ENCODE measurements at regions not wholly inside any gene's neighbourhood (a gene's known extent, or its start where the extent isn't known, plus 50 kb on each side); places are given as distances from the start of the nearest gene placed in this dataset.
"Not testable (repeated sequence)": the region's sequence is repeated elsewhere in the genome, so short reads cannot be mapped to it uniquely, and the experiment has no call there.

GRCh38 chr6:85866370-85866730, 223.7 kb upstream of the SYNCRIP start:
- Histone ChIP-seq H3K27ac (no peak overlapping the region), H3K36me3 (no peaks in the 10 kb centered on the region), H3K9me3 (no peaks in the 10 kb centered on the region), H3K4me1 (no peaks in the 10 kb centered on the region), H3K27me3 (no peaks in the 10 kb centered on the region), H3K4me3 (peak overlapping the region; percentile 26), H3K9ac (ENCODE audit: low read depth in 2 of 2, low read length in 2 of 2) (no peak overlapping the region)
- intact Hi-C loops (cut with DNase I): no loop called here
- no peak for TF ChIP-seq CTCF (IDR thresholded peaks at IDR 0.05)
- DNase-seq: no peak

DNA sequence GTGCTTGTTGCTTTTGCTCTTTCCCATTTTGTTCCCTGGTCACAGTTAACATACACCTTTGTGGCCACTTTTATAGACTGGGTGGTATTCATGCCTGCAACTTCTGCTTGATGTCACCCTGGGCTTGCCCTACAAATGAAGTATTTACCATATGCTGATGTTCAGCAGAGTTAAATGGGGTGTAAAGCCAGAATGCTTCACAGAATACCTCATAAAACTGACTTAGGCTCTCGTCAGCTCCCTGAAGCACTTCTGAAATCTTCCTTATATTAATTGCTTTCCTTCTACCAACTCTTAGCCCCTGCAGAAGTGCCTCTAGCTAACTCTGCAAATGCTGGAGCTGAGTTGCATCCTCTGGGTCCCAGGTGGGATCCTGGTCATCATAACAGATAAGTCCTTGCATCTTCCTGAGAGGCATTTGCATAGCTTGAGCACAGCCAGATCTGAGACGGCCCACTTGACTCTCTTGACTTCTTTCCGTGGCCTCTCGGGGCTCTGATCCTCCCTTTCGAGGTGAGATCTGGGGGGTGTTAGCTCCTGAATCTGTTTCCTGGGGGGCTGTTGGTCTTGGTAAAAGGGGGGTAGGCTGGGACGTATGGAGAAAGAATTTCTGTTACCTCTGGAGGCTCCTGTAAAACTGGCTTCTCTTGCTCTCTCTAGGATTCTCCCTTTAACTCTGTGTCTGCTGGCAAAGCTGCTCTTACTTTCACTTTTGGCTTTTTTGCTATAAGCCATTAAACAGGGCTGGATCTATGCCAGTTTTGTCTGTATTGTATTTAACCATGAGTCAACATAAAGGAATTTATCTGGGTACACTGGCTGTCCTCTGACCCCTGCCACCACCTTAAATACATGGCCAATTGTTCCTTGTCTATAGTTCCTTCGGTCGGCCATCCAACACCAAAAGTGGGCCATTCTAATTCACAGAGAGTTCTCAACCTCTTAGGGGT, 223.0 kb upstream of the SYNCRIP start:
- Histone ChIP-seq H3K4me1 (no peaks in the 10 kb centered on the region), H3K9ac (ENCODE audit: low read depth in 2 of 2, low read length in 2 of 2) (peak overlapping the region in 1 of 2 donors; percentile 49), H3K36me3 (no peaks in the 10 kb centered on the region), H3K4me3 (peak overlapping the region; percentile 26), H3K27me3 (no peaks in the 10 kb centered on the region), H3K9me3 (no peaks in the 10 kb centered on the region), H3K27ac (no peak overlapping the region)
- intact Hi-C loops (cut with DNase I): no loop called here
- peak; percentile 32 for DNase-seq
- no peak for TF ChIP-seq CTCF (IDR thresholded peaks at IDR 0.05)

- DNase-seq: no peak
Observed at GRCh38 chr6:85864453-85865401, 222.0 kb upstream of the SYNCRIP start.

DNA sequence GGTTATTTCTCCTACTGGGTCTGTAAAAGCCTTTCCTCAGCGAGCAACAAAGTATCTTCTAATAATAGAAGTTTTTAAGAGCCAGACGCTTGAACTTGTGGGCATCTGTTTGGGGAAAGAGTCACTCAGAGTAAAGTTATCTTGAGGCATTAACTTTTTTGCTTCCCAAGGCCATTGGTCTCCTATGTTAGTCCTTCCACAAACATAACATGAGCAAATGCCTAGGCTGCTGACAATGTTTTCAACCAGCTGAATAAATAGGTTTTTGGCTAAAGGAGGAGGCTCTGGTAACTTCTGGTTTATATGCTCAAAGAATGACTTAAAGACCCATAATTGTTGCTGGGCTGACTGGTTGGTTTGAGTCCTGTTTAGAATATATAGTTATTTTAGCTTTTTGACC, 213.5 kb upstream of the SYNCRIP start:
- Histone ChIP-seq H3K27me3 (no peaks in the 10 kb centered on the region), H3K9ac (ENCODE audit: low read depth in 2 of 2, low read length in 2 of 2) (no peak overlapping the region), H3K4me1 (no peaks in the 10 kb centered on the region), H3K36me3 (no peaks in the 10 kb centered on the region), H3K4me3 (no peak overlapping the region), H3K9me3 (no peaks in the 10 kb centered on the region), H3K27ac (no peak overlapping the region)
- no peak for DNase-seq
- intact Hi-C loops (cut with DNase I): no loop called here
- no peak for TF ChIP-seq CTCF (IDR thresholded peaks at IDR 0.05)

More at GRCh38 chr6:85864453-85865401, 222.0 kb upstream of the SYNCRIP start:
- no peak overlapping the region for H3K9ac ChIP-seq (ENCODE audit: low read depth in 2 of 2, low read length in 2 of 2)
- H3K36me3 ChIP-seq: no peaks in the 10 kb centered on the region
- H3K4me1 ChIP-seq: no peaks in the 10 kb centered on the region
- H3K27me3 ChIP-seq: no peaks in the 10 kb centered on the region
- no peak overlapping the region for H3K4me3 ChIP-seq
- intact Hi-C loops (cut with DNase I): no loop called here
- TF ChIP-seq CTCF (IDR thresholded peaks at IDR 0.05): no peak
- no peaks in the 10 kb centered on the region for H3K9me3 ChIP-seq
- no peak overlapping the region for H3K27ac ChIP-seq

GRCh38 chr6:85838351-85839119, 195.8 kb upstream of the SYNCRIP start:
- DNase-seq; H3K4me1 ChIP-seq; intact Hi-C loops (cut with DNase I); H3K27me3 ChIP-seq; H3K9me3 ChIP-seq; H3K36me3 ChIP-seq; H3K9ac ChIP-seq (ENCODE audit: low read depth in 2 of 2, low read length in 2 of 2); H3K4me3 ChIP-seq; H3K27ac ChIP-seq: not testable (repeated sequence)

Data from colonic mucosa (tissue), 4 donors.